SH-SY5Y (cell line): ENCODE measurements at regions not wholly inside any gene's neighbourhood (a gene's known extent, or its start where the extent isn't known, plus 50 kb on each side); places are given as distances from the start of the nearest gene placed in this dataset.

Experiments
- GATA2 ChIP-seq: IDR thresholded peaks from 2 replicates; pipeline ENCODE4 v1.6.1; 2011; ENCODE audit warnings: mild to moderate bottlenecking, low read depth, low read length
- GATA3 ChIP-seq: IDR thresholded peaks from 2 replicates; pipeline ENCODE4 v1.6.1; 2011; ENCODE audit warnings: low read depth, mild to moderate bottlenecking, low read length, moderate library complexity

DNA sequence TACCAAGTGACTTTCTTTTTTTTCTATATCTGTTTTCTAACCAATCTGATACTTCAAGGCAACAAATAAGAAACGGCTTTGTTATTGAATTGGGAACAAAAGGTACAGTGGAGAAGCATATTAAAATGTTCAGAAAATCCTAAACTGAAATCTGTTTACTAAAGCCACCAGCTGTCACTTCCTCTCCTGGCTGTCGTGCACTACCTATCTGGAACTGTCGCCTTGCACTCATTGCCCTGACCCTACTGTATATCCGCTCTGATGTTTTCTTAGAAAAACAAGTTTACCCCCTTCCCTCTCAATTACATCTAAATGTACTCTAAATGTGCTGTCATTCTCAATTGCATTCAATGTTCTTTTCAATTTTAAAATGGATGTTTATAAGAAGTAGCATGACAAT lies 439.8 kb upstream of the ARRDC4 start:
- TF ChIP-seq GATA2 (no peak), GATA3 (no peak)

GRCh38 chr15:97521381-97522285 lies 438.9 kb upstream of the ARRDC4 start:
- TF ChIP-seq GATA2, result no peak
- no peak for TF ChIP-seq GATA3

- no peak for TF ChIP-seq GATA2
- no peak for TF ChIP-seq GATA3
Measured at GRCh38 chr15:97522347-97522746, 438.2 kb upstream of the ARRDC4 start.

DNA sequence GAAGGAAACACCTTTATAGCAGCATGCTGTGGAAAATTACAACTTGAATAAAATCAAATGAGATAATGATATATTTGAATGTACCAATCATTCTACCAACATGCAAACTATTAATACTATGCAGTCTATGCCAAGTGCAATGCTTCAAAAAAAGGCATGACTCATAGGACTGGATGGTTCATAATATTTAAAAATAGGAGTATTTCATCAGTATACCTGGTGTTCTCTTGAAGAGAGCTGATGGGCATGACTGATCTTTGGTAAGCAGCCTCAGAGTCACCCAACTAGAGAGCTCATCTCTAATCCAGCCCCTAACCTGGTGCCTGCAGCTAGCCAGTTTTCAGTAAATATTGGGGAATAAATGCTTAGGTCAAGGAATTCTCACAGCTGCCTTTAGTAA lies 434.7 kb upstream of the ARRDC4 start:
- TF ChIP-seq GATA3 (no peak), GATA2 (no peak)

- TF ChIP-seq GATA2 (no peak), GATA3 (no peak)
Measured at GRCh38 chr15:97528238-97528637, 432.3 kb upstream of the ARRDC4 start.

DNA sequence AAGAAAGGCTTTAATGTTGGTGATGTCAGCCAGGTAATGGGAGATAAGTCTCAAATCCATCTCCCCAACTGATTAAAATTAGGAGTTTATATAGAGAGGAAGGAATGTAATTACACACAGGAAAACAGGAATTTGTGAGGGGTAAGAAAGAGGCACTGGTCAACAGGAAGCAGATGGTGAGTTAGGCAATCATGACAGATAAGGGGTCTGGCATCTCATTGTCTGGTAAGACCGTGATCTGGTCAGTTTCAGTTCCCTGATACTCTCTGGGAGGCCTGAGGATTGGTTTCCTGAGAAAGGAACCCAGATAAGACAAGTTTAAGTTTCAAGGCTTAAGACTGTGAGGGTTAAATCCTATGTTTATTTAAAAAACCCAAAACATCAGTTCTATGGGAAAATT lies 414.7 kb upstream of the ARRDC4 start:
- TF ChIP-seq GATA2, result no peak
- TF ChIP-seq GATA3, result no peak

GRCh38 chr15:97547381-97547780 lies 413.1 kb upstream of the ARRDC4 start:
- TF ChIP-seq GATA3, result no peak
- TF ChIP-seq GATA2, result no peak

GRCh38 chr15:97561529-97561928 lies 399.0 kb upstream of the ARRDC4 start:
- no peak for TF ChIP-seq GATA2
- TF ChIP-seq GATA3, result no peak

DNA sequence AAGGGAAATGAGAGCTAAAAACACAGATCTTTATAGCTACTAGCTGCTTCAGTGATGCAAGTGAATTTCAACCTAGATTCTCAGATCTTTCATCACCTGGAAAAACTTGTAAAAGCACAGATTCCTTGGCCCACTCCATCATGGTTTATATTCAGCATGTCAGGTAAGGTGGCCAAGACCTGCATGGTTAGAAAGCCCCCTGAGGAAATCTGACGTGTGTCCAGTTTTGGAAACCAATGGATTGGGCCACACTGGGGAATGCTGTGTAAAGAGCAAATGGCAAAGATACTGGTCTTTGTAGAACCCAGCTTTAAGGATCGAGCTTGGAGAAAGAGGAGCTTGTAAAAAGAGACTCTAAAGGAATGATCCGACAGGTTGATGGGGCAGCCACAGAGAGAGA lies 397.0 kb upstream of the ARRDC4 start:
- no peak for TF ChIP-seq GATA2
- no peak for TF ChIP-seq GATA3

DNA sequence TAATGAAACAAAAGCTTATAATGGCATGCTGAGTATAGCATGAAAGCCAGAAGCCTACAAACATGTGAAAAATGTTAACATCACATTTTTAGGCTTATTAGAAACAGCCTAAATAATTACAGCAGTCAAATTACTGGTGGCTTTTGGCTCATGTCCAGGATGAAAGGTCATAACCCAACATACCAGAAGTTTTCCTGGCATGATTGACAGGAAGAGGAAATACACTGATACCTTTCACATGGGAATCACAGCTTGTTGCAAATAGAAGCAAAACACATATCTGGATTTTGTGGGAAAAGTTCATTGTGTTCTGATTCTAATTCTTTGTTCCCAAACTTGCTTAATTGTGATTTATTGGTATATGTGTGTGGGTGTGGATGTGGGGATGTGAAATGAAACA lies 393.5 kb upstream of the ARRDC4 start:
- no peak for TF ChIP-seq GATA3
- TF ChIP-seq GATA2, result no peak

- TF ChIP-seq GATA2 (no peak), GATA3 (no peak)
Measured at GRCh38 chr15:97567411-97567810, 393.1 kb upstream of the ARRDC4 start.

GRCh38 chr15:97576929-97577645 lies 383.4 kb upstream of the ARRDC4 start:
- TF ChIP-seq GATA3 (no peak), GATA2 (no peak)

DNA sequence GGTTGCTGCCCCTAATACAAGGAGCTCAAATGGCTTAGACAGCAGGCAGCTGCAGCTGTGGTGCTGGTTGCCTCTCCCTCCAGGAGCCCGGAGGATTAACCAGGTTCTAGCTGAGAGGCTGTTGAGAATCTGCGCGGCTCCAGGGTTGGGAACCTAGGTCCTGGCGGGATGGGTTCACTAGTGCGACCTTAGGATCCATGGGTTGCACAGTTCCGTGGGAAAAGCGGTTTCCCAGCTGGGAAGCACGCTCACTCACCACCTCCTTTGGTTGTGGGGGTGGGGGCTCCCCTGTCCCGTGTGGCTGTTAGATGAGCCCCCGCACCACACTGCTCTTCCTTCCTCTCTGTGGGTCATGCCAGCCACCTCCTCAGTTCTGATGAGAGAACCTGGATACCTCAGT lies 375.1 kb upstream of the ARRDC4 start:
- TF ChIP-seq GATA3 (no peak), GATA2 (no peak)

GRCh38 chr15:97592778-97593177 lies 367.7 kb upstream of the ARRDC4 start:
- TF ChIP-seq GATA2 (no peak), GATA3 (no peak)

DNA sequence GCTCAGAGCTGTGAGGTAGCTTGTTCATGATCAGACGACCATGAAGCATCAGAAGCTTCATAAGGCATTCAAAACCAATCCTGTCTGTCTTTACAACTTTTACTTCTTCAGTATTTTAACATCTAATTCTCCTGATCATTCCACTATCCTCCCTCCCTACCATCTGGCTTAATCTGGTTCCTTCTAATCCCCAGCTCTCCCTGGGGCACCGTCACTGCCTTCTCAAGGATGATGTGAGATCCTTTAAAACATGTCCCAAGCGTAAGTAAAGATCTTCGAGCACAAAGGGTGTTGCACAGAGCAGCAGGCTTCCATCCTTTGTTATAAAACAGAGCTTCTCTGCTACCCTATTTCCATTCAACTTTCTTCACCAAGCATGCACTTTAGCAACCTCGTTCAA lies 362.7 kb upstream of the ARRDC4 start:
- TF ChIP-seq GATA3 (no peak), GATA2 (no peak)
